Sigmoid colon (tissue), 4 donors: ENCODE measurements at regions not wholly inside any gene's neighbourhood (a gene's known extent, or its start where the extent isn't known, plus 50 kb on each side); places are given as distances from the start of the nearest gene placed in this dataset.

Experiments
- CTCF ChIP-seq, 4 experiments: fragments of 450-650 bp in 3 of 4; fragments of 200-600 bp in 1 of 4; IDR thresholded peaks; one replicate each; pipeline ENCODE4 v1.5.1; 2016 to 2019; ENCODE audit warnings: antibody characterized with exemption in 4 of 4, mild to moderate bottlenecking in 3 of 4, moderate library complexity in 2 of 4
- POLR2A ChIP-seq, 2 donors: fragments of 450-650 bp; IDR thresholded peaks; one replicate each; pipeline ENCODE4 v1.6.1; 2016; ENCODE audit warnings: antibody characterized with exemption in 2 of 2, mild to moderate bottlenecking in 2 of 2, moderate library complexity in 2 of 2
- POLR2AphosphoS5 ChIP-seq, 4 donors: sonication (generic); formaldehyde crosslinking; IDR thresholded peaks; one replicate each; pipeline ENCODE4 v1.6.1; 2017; ENCODE audit warnings: antibody characterized with exemption in 4 of 4

- TF ChIP-seq CTCF (IDR thresholded peaks at IDR 0.05) (no peak), POLR2A (IDR thresholded peaks at IDR 0.05) (no peak), POLR2AphosphoS5 (IDR thresholded peaks at IDR 0.05) (no peak)
Observed at GRCh38 chr15:87730706-87731105, 525.8 kb downstream of the NTRK3 start.
